Left colon (tissue), 2 donors: ENCODE measurements at regions not wholly inside any gene's neighbourhood (a gene's known extent, or its start where the extent isn't known, plus 50 kb on each side); places are given as distances from the start of the nearest gene placed in this dataset.

Experiments used
- ATAC-seq: fragments of 200-7000 bp; cut with Tn5 transposase; one replicate; pipeline ENCODE4 v1.9.1; 2020; ENCODE audit warnings: mild to moderate bottlenecking, moderate library complexity
- DNase-seq, 2 donors: peaks; one replicate each; pipeline ENCODE4 v3.0.0-alpha.2; 2020
- intact Hi-C, 2 donors: fragments of 100-400 bp; cut with DNase I in 1 of 2; cut with micrococcal nuclease in 1 of 2; formaldehyde crosslinking; loops; one replicate each; pipeline versions ENCODE4 v1.11.2 to v1.14.0; 2022; cut with DNase I, micrococcal nuclease
- donor health status: DM: no; HTN: no; CAD: no.
- donor health status: DM: yes; HTN: yes; CAD: no.

- intact Hi-C loops: no loop called here
- ATAC-seq (no peak), DNase-seq (no peak)
Observed at GRCh38 chr10:1961989-1962388, 224.7 kb upstream of the ADARB2 start.

- intact Hi-C loops: no loop called here
- no peak for DNase-seq
- ATAC-seq: no peak
Observed at GRCh38 chr10:1960982-1961381, 223.7 kb upstream of the ADARB2 start.

- DNase-seq (no peak), ATAC-seq (no peak)
- intact Hi-C loops: no loop called here
Observed at GRCh38 chr10:1957057-1957456, 219.7 kb upstream of the ADARB2 start.

GRCh38 chr10:1954300-1954699 is 217.0 kb upstream of the ADARB2 start:
- DNase-seq: no peak
- no peak for ATAC-seq
- intact Hi-C loops: no loop called here

- intact Hi-C loops: no loop called here
- ATAC-seq (no peak), DNase-seq (no peak)
Observed at GRCh38 chr10:1952126-1953095, 215.1 kb upstream of the ADARB2 start.

- intact Hi-C loops: no loop called here
- DNase-seq: no peak
- ATAC-seq: no peak
Observed at GRCh38 chr10:1950803-1951495, 213.6 kb upstream of the ADARB2 start.

- no peak for DNase-seq
- intact Hi-C loops: no loop called here
- ATAC-seq: no peak
Observed at GRCh38 chr10:1947464-1948003, 210.2 kb upstream of the ADARB2 start.

GRCh38 chr10:1944487-1944886 is 207.2 kb upstream of the ADARB2 start:
- ATAC-seq (no peak), DNase-seq (no peak)
- intact Hi-C loops: no loop called here

- ATAC-seq: no peak
- DNase-seq: no peak
- intact Hi-C loops: no loop called here
Observed at GRCh38 chr10:1942478-1942877, 205.2 kb upstream of the ADARB2 start.

- ATAC-seq: no peak
- DNase-seq: no peak
- intact Hi-C loops: no loop called here
Observed at GRCh38 chr10:1939016-1939415, 201.7 kb upstream of the ADARB2 start.

GRCh38 chr10:1938317-1938716 is 201.0 kb upstream of the ADARB2 start:
- ATAC-seq (no peak), DNase-seq (no peak)
- intact Hi-C loops: no loop called here

GRCh38 chr10:1935912-1936311 is 198.6 kb upstream of the ADARB2 start:
- intact Hi-C loops: no loop called here
- no peak for DNase-seq

GRCh38 chr10:1933215-1933614 is 195.9 kb upstream of the ADARB2 start:
- intact Hi-C loops: no loop called here
- no peak for DNase-seq
- ATAC-seq: no peak

More at GRCh38 chr10:1935912-1936311, 198.6 kb upstream of the ADARB2 start:
- no peak for ATAC-seq

GRCh38 chr10:1932692-1933094 is 195.4 kb upstream of the ADARB2 start:
- intact Hi-C loops: no loop called here
- DNase-seq: no peak
- ATAC-seq: no peak

GRCh38 chr10:1928606-1929005 is 191.3 kb upstream of the ADARB2 start:
- ATAC-seq: no peak
- no peak for DNase-seq
- intact Hi-C loops: no loop called here

- intact Hi-C loops: no loop called here
- ATAC-seq: no peak
- no peak for DNase-seq
Observed at GRCh38 chr10:1923998-1924397, 186.7 kb upstream of the ADARB2 start.

- intact Hi-C loops: no loop called here
- DNase-seq (no peak), ATAC-seq (no peak)
Observed at GRCh38 chr10:1923586-1923985, 186.3 kb upstream of the ADARB2 start.

- ATAC-seq (no peak), DNase-seq (no peak)
- intact Hi-C loops: no loop called here
Observed at GRCh38 chr10:1920941-1921340, 183.6 kb upstream of the ADARB2 start.

- ATAC-seq (no peak), DNase-seq (no peak)
- intact Hi-C loops: no loop called here
Observed at GRCh38 chr10:1920127-1920526, 182.8 kb upstream of the ADARB2 start.

GRCh38 chr10:1911771-1912170 is 174.4 kb upstream of the ADARB2 start:
- intact Hi-C loops: no loop called here
- no peak for DNase-seq
- no peak for ATAC-seq
